Caco-2 (cell line): ENCODE measurements at regions not wholly inside any gene's neighbourhood (a gene's known extent, or its start where the extent isn't known, plus 50 kb on each side); places are given as distances from the start of the nearest gene placed in this dataset.

Source experiments
- BruUV-seq: library from RNA; stranded (reverse); fragments of 400-500 nt; replicated peaks from 2 replicates; lab custom pipeline; 2021; lab: Mats Ljungman, UMichigan
- CTCF ChIA-PET: fragments of 300-600 bp; sonication (Branson Sonifier 250); formaldehyde crosslinking; loops from one replicate; lab custom pipeline; 2022; ENCODE audit warnings: antibody characterized with exemption; lab: Charles Lee
- POLR2A ChIA-PET: fragments of 300-600 bp; sonication (Branson Sonifier 250); formaldehyde crosslinking; loops from one replicate; lab custom pipeline; 2022; ENCODE audit warnings: antibody characterized with exemption; lab: Charles Lee
- DNase-seq, 2 experiments: peaks; one replicate each; pipeline versions ENCODE4 v3.0.0 to v3.0.0-alpha.2; 2020 to 2022
- H3K27me3 ChIP-seq: replicated peaks from 2 replicates; pipeline ENCODE4 v1.6.0; 2011; ENCODE audit warnings: low read length; ENCODE audit not compliant: control insufficient read depth, insufficient read depth
- H3K36me3 ChIP-seq: 2 replicates; pipeline ENCODE4 v1.5.1; 2011; ENCODE audit warnings: low read length; ENCODE audit not compliant: control insufficient read depth, insufficient read depth
- H3K4me1 ChIP-seq: fragments of 250-450 bp; sonication (Bioruptor Pico); 2 replicates; pipeline ENCODE4 v1.5.1; 2020; ENCODE audit warnings: mild to moderate bottlenecking
- H3K4me3 ChIP-seq: 2 replicates; pipeline ENCODE4 v1.5.1; 2011; ENCODE audit warnings: low read depth, mild to moderate bottlenecking, control low read depth, low read length
- H3K9me3 ChIP-seq: fragments of 250-450 bp; sonication (Bioruptor Pico); 2 replicates; pipeline ENCODE4 v1.5.1; 2020; ENCODE audit warnings: mild to moderate bottlenecking, moderate library complexity
- H3K27ac Mint-ChIP-seq: one replicate; pipeline ENCODE4 v1.8.0; 2022; ENCODE audit warnings: mixed read lengths; ENCODE audit not compliant: unreplicated experiment
- H3K27me3 Mint-ChIP-seq: one replicate; pipeline ENCODE4 v1.8.0; 2022; ENCODE audit warnings: mixed read lengths; ENCODE audit not compliant: insufficient read depth, unreplicated experiment
- H3K36me3 Mint-ChIP-seq: one replicate; pipeline ENCODE4 v1.8.0; 2022; ENCODE audit warnings: mild to moderate bottlenecking, mixed read lengths; ENCODE audit not compliant: insufficient read depth, unreplicated experiment
- H3K4me1 Mint-ChIP-seq: one replicate; pipeline ENCODE4 v1.8.0; 2022; ENCODE audit warnings: low read depth, mixed read lengths; ENCODE audit not compliant: unreplicated experiment
- H3K4me3 Mint-ChIP-seq: one replicate; pipeline ENCODE4 v1.8.0; 2022; ENCODE audit warnings: mild to moderate bottlenecking, moderate library complexity, mixed read lengths; ENCODE audit not compliant: unreplicated experiment
- H3K9me3 Mint-ChIP-seq: one replicate; pipeline ENCODE4 v1.8.0; 2022; ENCODE audit warnings: mixed read lengths; ENCODE audit not compliant: unreplicated experiment
- intact Hi-C: fragments of 100-400 bp; cut with micrococcal nuclease; formaldehyde crosslinking; loops from one replicate; pipeline ENCODE4 v1.10.0; 2022; ENCODE audit not compliant: unreplicated experiment
- TF ChIP-seq, protein P1 (sequence below), 2 experiments: fragments of 200-600 bp in 1 of 2; IDR thresholded peaks; 1 replicate in 1 of 2; 2 replicates in 1 of 2; pipeline versions ENCODE4 v1.5.1 to v1.8.0; 2011 to 2022; ENCODE audit warnings: antibody characterized with exemption in 1 of 2, control low read depth in 1 of 2, inconsistent platforms in 1 of 2, low read depth in 1 of 2, low read length in 1 of 2, mild to moderate bottlenecking in 1 of 2, moderate library complexity in 1 of 2; ENCODE audit not compliant: insufficient read depth in 1 of 2, severe bottlenecking in 1 of 2, unreplicated experiment in 1 of 2

GRCh38 chr1:82073659-82074058, 272.9 kb downstream of the ADGRL2 start:
- H3K4me1 ChIP-seq: no peaks in the 10 kb centered on the region
- no peaks in the 10 kb centered on the region for H3K36me3 Mint-ChIP-seq
- intact Hi-C loops: no loop called here
- H3K27ac Mint-ChIP-seq: no peak overlapping the region
- no peak for DNase-seq
- no peak overlapping the region for H3K4me3 Mint-ChIP-seq
- TF ChIP-seq, protein P1, sequence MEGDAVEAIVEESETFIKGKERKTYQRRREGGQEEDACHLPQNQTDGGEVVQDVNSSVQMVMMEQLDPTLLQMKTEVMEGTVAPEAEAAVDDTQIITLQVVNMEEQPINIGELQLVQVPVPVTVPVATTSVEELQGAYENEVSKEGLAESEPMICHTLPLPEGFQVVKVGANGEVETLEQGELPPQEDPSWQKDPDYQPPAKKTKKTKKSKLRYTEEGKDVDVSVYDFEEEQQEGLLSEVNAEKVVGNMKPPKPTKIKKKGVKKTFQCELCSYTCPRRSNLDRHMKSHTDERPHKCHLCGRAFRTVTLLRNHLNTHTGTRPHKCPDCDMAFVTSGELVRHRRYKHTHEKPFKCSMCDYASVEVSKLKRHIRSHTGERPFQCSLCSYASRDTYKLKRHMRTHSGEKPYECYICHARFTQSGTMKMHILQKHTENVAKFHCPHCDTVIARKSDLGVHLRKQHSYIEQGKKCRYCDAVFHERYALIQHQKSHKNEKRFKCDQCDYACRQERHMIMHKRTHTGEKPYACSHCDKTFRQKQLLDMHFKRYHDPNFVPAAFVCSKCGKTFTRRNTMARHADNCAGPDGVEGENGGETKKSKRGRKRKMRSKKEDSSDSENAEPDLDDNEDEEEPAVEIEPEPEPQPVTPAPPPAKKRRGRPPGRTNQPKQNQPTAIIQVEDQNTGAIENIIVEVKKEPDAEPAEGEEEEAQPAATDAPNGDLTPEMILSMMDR (IDR thresholded peaks at IDR 0.05; ENCODE audit: insufficient read depth in 1 of 2, low read depth in 1 of 2, low read length in 1 of 2, severe bottlenecking in 1 of 2, unreplicated experiment in 1 of 2): no peak
- no peak overlapping the region for H3K4me3 ChIP-seq
- CTCF ChIA-PET: no interaction called here
- no peaks in the 10 kb centered on the region for H3K9me3 ChIP-seq
- POLR2A ChIA-PET: no interaction called here
- BruUV-seq: no TSS peak
- H3K4me1 Mint-ChIP-seq: no peaks in the 10 kb centered on the region
- H3K36me3 ChIP-seq: no peaks in the 10 kb centered on the region
- no peaks in the 10 kb centered on the region for H3K9me3 Mint-ChIP-seq
- peaks cover 2% of the 10 kb centered on the region for H3K27me3 Mint-ChIP-seq
- no peaks in the 10 kb centered on the region for H3K27me3 ChIP-seq

DNA sequence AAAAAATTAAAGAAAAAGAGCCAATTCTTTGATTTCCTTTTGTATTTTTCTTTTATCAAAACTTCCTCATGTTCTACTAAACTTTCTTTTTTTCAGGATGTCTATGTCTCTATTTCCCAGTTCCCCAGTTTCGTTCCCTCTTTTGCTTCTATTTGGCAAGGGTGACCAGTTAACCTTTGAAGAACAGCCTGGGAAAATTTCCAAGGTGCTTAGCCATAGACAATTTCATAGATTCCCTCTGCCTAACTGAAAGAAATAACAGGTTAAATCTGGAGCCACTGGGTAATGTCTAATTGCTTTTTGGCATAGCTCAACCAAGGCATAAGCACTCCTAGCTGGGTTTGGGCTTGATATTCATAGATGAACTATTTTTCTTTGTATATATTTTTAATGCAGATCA, 272.3 kb downstream of the ADGRL2 start:
- ChIA-PET POLR2A (no interaction called here), CTCF (no interaction called here)
- Histone ChIP-seq H3K27me3 (no peaks in the 10 kb centered on the region), H3K36me3 (no peaks in the 10 kb centered on the region), H3K9me3 (no peaks in the 10 kb centered on the region), H3K4me3 (no peak overlapping the region), H3K4me1 (no peaks in the 10 kb centered on the region)
- no TSS peak for BruUV-seq
- Mint-ChIP-seq H3K27ac (no peak overlapping the region), H3K36me3 (no peaks in the 10 kb centered on the region), H3K9me3 (no peaks in the 10 kb centered on the region), H3K4me1 (no peaks in the 10 kb centered on the region), H3K4me3 (no peak overlapping the region), H3K27me3 (peaks cover 2% of the 10 kb centered on the region)
- no peak for DNase-seq
- TF ChIP-seq, protein P1 (IDR thresholded peaks at IDR 0.05; ENCODE audit: insufficient read depth in 1 of 2, low read depth in 1 of 2, low read length in 1 of 2, severe bottlenecking in 1 of 2, unreplicated experiment in 1 of 2): no peak
- intact Hi-C loops: no loop called here

GRCh38 chr1:82065916-82066315, 265.2 kb downstream of the ADGRL2 start:
- POLR2A ChIA-PET: no interaction called here
- Histone ChIP-seq H3K4me3 (no peak overlapping the region), H3K4me1 (no peaks in the 10 kb centered on the region), H3K9me3 (no peaks in the 10 kb centered on the region), H3K27me3 (no peaks in the 10 kb centered on the region), H3K36me3 (no peaks in the 10 kb centered on the region)
- TF ChIP-seq, protein P1 (IDR thresholded peaks at IDR 0.05; ENCODE audit: insufficient read depth in 1 of 2, low read depth in 1 of 2, low read length in 1 of 2, severe bottlenecking in 1 of 2, unreplicated experiment in 1 of 2): no peak
- Mint-ChIP-seq H3K27ac (no peak overlapping the region), H3K9me3 (no peaks in the 10 kb centered on the region), H3K4me3 (no peak overlapping the region), H3K4me1 (no peaks in the 10 kb centered on the region), H3K36me3 (no peaks in the 10 kb centered on the region), H3K27me3 (no peaks in the 10 kb centered on the region)
- CTCF ChIA-PET: no interaction called here
- DNase-seq: no peak
- intact Hi-C loops: no loop called here
- no TSS peak for BruUV-seq
